GM23248 (cell line): ENCODE measurements at regions not wholly inside any gene's neighbourhood (a gene's known extent, or its start where the extent isn't known, plus 50 kb on each side); places are given as distances from the start of the nearest gene placed in this dataset.

Experiments used
- DNase-seq: peaks from one replicate; pipeline ENCODE4 v3.0.0-alpha.2; 2015
- H2AFZ ChIP-seq: fragments of 200-600 bp; sonication (generic); 2 replicates; pipeline ENCODE4 v1.6.1; 2016; ENCODE audit warnings: antibody characterized with exemption
- H3F3A ChIP-seq: fragments of 200-600 bp; sonication (generic); 2 replicates; pipeline ENCODE4 v1.6.1; 2016; ENCODE audit warnings: mild to moderate bottlenecking, antibody characterized with exemption, mixed run types; ENCODE audit not compliant: insufficient read depth
- H3K27ac ChIP-seq: fragments of 200-600 bp; sonication (generic); 2 replicates; pipeline ENCODE4 v1.5.1; 2016; ENCODE audit warnings: mild to moderate bottlenecking
- H3K27me3 ChIP-seq: fragments of 200-600 bp; sonication (generic); replicated peaks from 2 replicates; pipeline ENCODE4 v1.6.1; 2016; ENCODE audit warnings: mild to moderate bottlenecking; ENCODE audit not compliant: insufficient read depth
- H3K36me3 ChIP-seq: fragments of 200-600 bp; sonication (generic); 2 replicates; pipeline ENCODE4 v1.6.1; 2016; ENCODE audit warnings: low read depth, mild to moderate bottlenecking
- H3K4me1 ChIP-seq: fragments of 200-600 bp; sonication (generic); 2 replicates; pipeline ENCODE4 v1.6.1; 2016; ENCODE audit warnings: mild to moderate bottlenecking; ENCODE audit not compliant: insufficient read depth
- H3K4me2 ChIP-seq: fragments of 200-600 bp; sonication (generic); one replicate; pipeline ENCODE4 v1.6.1; 2016; ENCODE audit warnings: mild to moderate bottlenecking; ENCODE audit not compliant: unreplicated experiment
- H3K4me3 ChIP-seq: fragments of 200-600 bp; sonication (generic); 2 replicates; pipeline ENCODE4 v1.5.1; 2016; ENCODE audit warnings: mild to moderate bottlenecking
- H3K79me2 ChIP-seq: fragments of 200-600 bp; sonication (generic); 2 replicates; pipeline ENCODE4 v1.6.1; 2016; ENCODE audit warnings: mild to moderate bottlenecking; ENCODE audit not compliant: insufficient read depth
- H3K9ac ChIP-seq: fragments of 200-600 bp; sonication (generic); 2 replicates; pipeline ENCODE4 v1.6.1; 2016; ENCODE audit warnings: mild to moderate bottlenecking
- H3K9me2 ChIP-seq: fragments of 200-600 bp; sonication (generic); 2 replicates; pipeline ENCODE4 v1.6.1; 2016; ENCODE audit warnings: mixed run types, mild to moderate bottlenecking, moderate library complexity; ENCODE audit not compliant: insufficient read depth
- H3K9me3 ChIP-seq: fragments of 200-600 bp; sonication (generic); one replicate; pipeline ENCODE4 v1.6.1; 2017; ENCODE audit warnings: low read depth
- H4K20me1 ChIP-seq: fragments of 200-600 bp; sonication (generic); 2 replicates; pipeline ENCODE4 v1.6.0; 2016; ENCODE audit not compliant: insufficient read depth
- EZH2 ChIP-seq: fragments of 200-600 bp; sonication (generic); IDR thresholded peaks from 2 replicates; pipeline ENCODE4 v1.6.1; 2018; ENCODE audit warnings: antibody characterized with exemption, mild to moderate bottlenecking; ENCODE audit not compliant: insufficient read depth, poor library complexity, severe bottlenecking
- EZH2phosphoT487 ChIP-seq: fragments of 200-600 bp; sonication (generic); IDR thresholded peaks from 2 replicates; pipeline ENCODE4 v1.6.1; 2018; ENCODE audit warnings: antibody characterized with exemption, moderate library complexity, mild to moderate bottlenecking, low read depth; ENCODE audit not compliant: insufficient read depth
- WGBS, 2 experiments: methylation state at CpG; one replicate each; pipeline ENCODE4 v1.1.6; 2015 to 2017; ENCODE audit warnings: low lambda C conversion rate in 2 of 2, low coverage in 1 of 2; ENCODE audit errors: missing lambda C conversion rate in 2 of 2; 5-methylcytosine and 5-hydroxymethylcytosine counted together
- in situ Hi-C: fragments of 300-500 bp; cut with MboI; formaldehyde crosslinking; loops from 2 replicates; pipeline ENCODE4 v1.15.0; 2020

DNA sequence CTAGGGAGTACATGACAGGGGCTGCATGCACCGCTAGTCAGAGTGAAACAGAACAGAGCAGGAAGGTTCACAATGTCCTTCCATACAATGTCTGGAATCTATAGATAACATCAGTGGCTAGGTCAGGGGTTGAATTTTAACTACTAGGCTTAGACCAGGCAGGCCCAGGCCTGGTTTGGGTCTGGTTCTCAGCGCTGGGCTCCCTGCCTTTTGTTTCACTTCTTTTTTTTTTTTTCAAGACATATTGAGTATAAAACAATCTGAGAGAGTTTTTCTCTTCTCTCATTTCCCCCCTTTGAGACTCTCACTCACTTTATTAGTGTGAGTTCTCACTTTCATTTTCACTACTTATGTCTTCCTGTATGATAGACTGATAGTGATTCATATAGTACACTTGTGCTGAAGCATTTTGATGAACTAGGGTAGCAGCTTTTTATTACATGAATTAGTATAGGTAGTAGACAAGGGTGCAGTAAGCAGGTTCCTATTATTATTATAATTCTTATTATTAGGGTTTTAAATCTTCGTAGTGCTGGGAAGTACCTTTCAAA lies 120.0 kb upstream of the ZDHHC15 start:
- in situ Hi-C loops = no loop called here
- no peak for TF ChIP-seq EZH2phosphoT487
- no peak for TF ChIP-seq EZH2
- no peaks in the 10 kb centered on the region for H3K9me3 ChIP-seq
- H3K4me3 ChIP-seq = no peak overlapping the region
- H4K20me1 ChIP-seq = no peaks in the 10 kb centered on the region
- H3K79me2 ChIP-seq = no peaks in the 10 kb centered on the region
- no peak for DNase-seq
- WGBS, 2 experiments = 25 to 29% methylated on average over 3 of the region's 3 CpGs
- no peaks in the 10 kb centered on the region for H3K27me3 ChIP-seq
- no peaks in the 10 kb centered on the region for H3K4me1 ChIP-seq
- H2AFZ ChIP-seq = no peak overlapping the region
- no peaks in the 10 kb centered on the region for H3F3A ChIP-seq
- no peaks in the 10 kb centered on the region for H3K36me3 ChIP-seq
- no peak overlapping the region for H3K9ac ChIP-seq
- H3K4me2 ChIP-seq = no peak overlapping the region
- H3K9me2 ChIP-seq = no peaks in the 10 kb centered on the region
- H3K27ac ChIP-seq = no peak overlapping the region

DNA sequence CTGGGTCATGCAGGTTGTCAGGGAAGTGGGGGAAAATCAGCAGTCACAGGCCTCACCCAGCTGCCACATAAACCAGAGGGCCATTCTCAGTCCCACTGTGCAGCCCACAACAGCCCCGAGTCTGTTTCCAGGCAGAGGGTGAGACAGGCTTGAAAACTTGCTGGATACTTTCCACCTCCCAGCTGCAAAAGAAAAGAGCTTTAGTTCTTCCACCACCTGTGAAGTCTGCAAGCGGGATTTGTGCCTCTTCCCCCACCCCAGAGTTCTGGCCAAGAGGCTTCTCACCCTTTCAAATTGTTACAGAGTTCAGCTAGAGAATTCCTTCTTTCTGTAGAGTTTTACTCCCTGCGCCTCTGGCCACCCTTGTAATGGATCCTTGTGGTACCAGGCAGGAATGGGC lies 115.5 kb upstream of the ZDHHC15 start:
- Histone ChIP-seq H3K9me3 (no peaks in the 10 kb centered on the region), H3K9me2 (no peaks in the 10 kb centered on the region), H3K79me2 (no peaks in the 10 kb centered on the region), H3K9ac (no peak overlapping the region), H3K27ac (no peak overlapping the region), H3K4me3 (no peak overlapping the region), H2AFZ (no peak overlapping the region), H4K20me1 (no peaks in the 10 kb centered on the region), H3K36me3 (no peaks in the 10 kb centered on the region), H3K4me1 (no peaks in the 10 kb centered on the region), H3K27me3 (no peaks in the 10 kb centered on the region), H3K4me2 (no peak overlapping the region), H3F3A (no peaks in the 10 kb centered on the region)
- in situ Hi-C loops = no loop called here
- DNase-seq = no peak
- WGBS, 2 experiments = 20 to 40% methylated on average over 2 to 3 of the region's 3 CpGs
- TF ChIP-seq EZH2 (no peak), EZH2phosphoT487 (no peak)

DNA sequence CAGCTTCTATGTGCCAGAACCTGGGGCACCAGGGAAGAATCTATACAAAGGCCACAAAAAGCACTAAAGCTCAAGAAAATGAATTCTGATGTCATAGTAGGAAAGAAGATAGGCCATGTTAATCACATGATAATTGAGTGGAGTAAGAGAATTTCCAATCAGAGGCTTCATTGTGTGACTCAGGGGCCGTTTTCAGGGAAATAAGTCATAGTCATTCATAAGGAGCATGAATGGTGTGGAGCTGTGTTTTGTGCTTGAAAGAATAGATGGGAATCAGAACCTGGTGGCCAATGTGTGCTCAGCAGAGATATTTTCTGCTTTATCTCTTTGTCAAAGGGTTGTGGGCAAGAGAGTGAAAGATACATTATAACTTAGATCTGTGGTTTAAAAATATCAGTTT lies 102.4 kb upstream of the ZDHHC15 start:
- no peaks in the 10 kb centered on the region for H3K9me3 ChIP-seq
- no peak overlapping the region for H3K9ac ChIP-seq
- H3K79me2 ChIP-seq = no peaks in the 10 kb centered on the region
- H3K27ac ChIP-seq = no peak overlapping the region
- 0 to 7% methylated on average over 1 of the region's 1 CpG for WGBS, 2 experiments
- no peak overlapping the region for H3K4me3 ChIP-seq
- H2AFZ ChIP-seq = no peak overlapping the region
- H3K9me2 ChIP-seq = no peaks in the 10 kb centered on the region
- no peaks in the 10 kb centered on the region for H3K36me3 ChIP-seq
- in situ Hi-C loops = no loop called here
- DNase-seq = no peak
- H3K4me1 ChIP-seq = no peaks in the 10 kb centered on the region
- TF ChIP-seq EZH2phosphoT487 = no peak
- TF ChIP-seq EZH2 = no peak
- no peaks in the 10 kb centered on the region for H4K20me1 ChIP-seq
- no peaks in the 10 kb centered on the region for H3K27me3 ChIP-seq
- no peaks in the 10 kb centered on the region for H3F3A ChIP-seq
- H3K4me2 ChIP-seq = no peak overlapping the region

DNA sequence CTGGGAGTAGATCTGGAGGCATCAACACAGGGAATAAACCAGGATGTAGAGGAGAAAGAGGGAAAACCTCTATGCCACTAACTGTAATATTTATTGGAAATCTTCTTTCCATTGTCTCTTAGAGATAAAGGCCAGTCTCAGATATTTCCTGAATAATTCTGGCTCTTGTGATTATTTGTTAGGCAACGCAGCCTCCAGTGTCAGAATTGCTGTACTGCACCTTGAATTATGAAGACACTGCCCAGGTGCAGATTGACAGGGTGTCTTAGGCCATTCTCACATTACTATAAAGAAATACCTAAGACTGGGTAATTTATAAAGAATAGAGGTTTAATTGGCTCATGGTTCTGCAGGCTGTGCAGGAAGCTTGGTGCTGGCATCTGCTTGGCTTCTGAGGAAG lies 100.7 kb upstream of the ZDHHC15 start:
- Histone ChIP-seq H3K9me2 (no peaks in the 10 kb centered on the region), H3K79me2 (no peaks in the 10 kb centered on the region), H3K36me3 (no peaks in the 10 kb centered on the region), H3K4me1 (no peaks in the 10 kb centered on the region), H4K20me1 (no peaks in the 10 kb centered on the region), H3K4me3 (no peak overlapping the region), H3K27me3 (no peaks in the 10 kb centered on the region), H3K9me3 (no peaks in the 10 kb centered on the region), H3K4me2 (no peak overlapping the region), H3K9ac (no peak overlapping the region), H3K27ac (no peak overlapping the region), H3F3A (no peaks in the 10 kb centered on the region), H2AFZ (no peak overlapping the region)
- WGBS, 2 experiments = 11 to 20% methylated on average over 1 of the region's 1 CpG
- in situ Hi-C loops = no loop called here
- TF ChIP-seq EZH2 (no peak), EZH2phosphoT487 (no peak)
- DNase-seq = no peak

DNA sequence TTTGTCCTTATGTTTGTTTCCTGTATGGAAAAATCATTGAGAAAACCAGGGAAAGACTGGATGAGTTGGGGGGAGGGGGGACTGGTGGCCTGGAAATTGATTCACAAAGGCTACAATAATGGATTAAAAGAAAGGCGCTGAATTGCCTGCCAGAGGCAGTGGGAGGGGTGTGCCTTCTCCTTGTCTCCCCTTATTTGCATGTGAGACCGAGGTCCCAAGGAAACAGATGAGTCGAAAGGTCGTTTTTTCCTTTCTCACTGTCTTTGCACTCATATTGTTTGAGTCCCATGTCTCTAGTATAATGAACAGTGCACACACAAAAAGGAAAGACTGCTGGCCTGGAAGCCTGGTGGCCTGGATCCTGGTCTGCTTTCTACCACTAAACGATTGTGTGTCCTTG lies 86.6 kb upstream of the ZDHHC15 start:
- no peaks in the 10 kb centered on the region for H3K9me3 ChIP-seq
- H3K4me3 ChIP-seq = no peak overlapping the region
- no peaks in the 10 kb centered on the region for H3K79me2 ChIP-seq
- TF ChIP-seq EZH2phosphoT487 = no peak
- TF ChIP-seq EZH2 = no peak
- no peak overlapping the region for H3K27ac ChIP-seq
- H3K4me1 ChIP-seq = no peaks in the 10 kb centered on the region
- H3K9ac ChIP-seq = no peak overlapping the region
- no peaks in the 10 kb centered on the region for H3K27me3 ChIP-seq
- no peak overlapping the region for H2AFZ ChIP-seq
- no peaks in the 10 kb centered on the region for H3K9me2 ChIP-seq
- no peak for DNase-seq
- WGBS, 2 experiments = 16 to 23% methylated on average over 4 to 5 of the region's 5 CpGs
- H3K4me2 ChIP-seq = no peak overlapping the region
- no peaks in the 10 kb centered on the region for H3F3A ChIP-seq
- in situ Hi-C loops = no loop called here
- H4K20me1 ChIP-seq = no peaks in the 10 kb centered on the region
- H3K36me3 ChIP-seq = no peaks in the 10 kb centered on the region
